Thyroid gland (tissue), 4 donors: ENCODE measurements at regions not wholly inside any gene's neighbourhood (a gene's known extent, or its start where the extent isn't known, plus 50 kb on each side); places are given as distances from the start of the nearest gene placed in this dataset.

ENCODE experiments used
- DNase-seq, 2 donors: peaks; one replicate each; pipeline ENCODE4 v3.0.0-alpha.2; 2019
- H3K27ac ChIP-seq, 3 donors: fragments of 200-600 bp; sonication (generic); 1 replicate in 2 of 3; 2 replicates in 1 of 3; pipeline ENCODE4 v1.5.1; 2016 to 2019; ENCODE audit warnings: mild to moderate bottlenecking in 1 of 3, moderate library complexity in 1 of 3
- H3K27me3 ChIP-seq: fragments of 200-600 bp; sonication (generic); one replicate; pipeline ENCODE4 v1.5.1; 2019
- H3K36me3 ChIP-seq, 2 donors: fragments of 200-600 bp; sonication (generic); one replicate each; pipeline ENCODE4 v1.5.1; 2016 to 2019
- H3K4me1 ChIP-seq, 2 donors: fragments of 200-600 bp; sonication (generic); one replicate each; pipeline ENCODE4 v1.5.1; 2017 to 2019
- H3K4me3 ChIP-seq, 3 donors: fragments of 200-600 bp; sonication (generic); replicated peaks in 1 of 3; 1 replicate in 2 of 3; 2 replicates in 1 of 3; pipeline ENCODE4 v1.5.1; 2016; ENCODE audit warnings: mild to moderate bottlenecking in 1 of 3
- H3K9me3 ChIP-seq: fragments of 200-600 bp; sonication (generic); one replicate; pipeline ENCODE4 v1.5.1; 2017
- POLR2A ChIP-seq, 2 donors: fragments of 450-650 bp; IDR thresholded peaks; one replicate each; pipeline ENCODE4 v1.6.1; 2017; ENCODE audit warnings: antibody characterized with exemption in 2 of 2, mild to moderate bottlenecking in 2 of 2, moderate library complexity in 1 of 2
- WGBS, 2 donors: methylation state at CpG; one replicate each; pipeline ENCODE4 v1.1.5; 2017; 5-methylcytosine and 5-hydroxymethylcytosine counted together
- intact Hi-C: fragments of 100-400 bp; cut with DNase I; formaldehyde crosslinking; loops from one replicate; pipeline ENCODE4 v1.15.1; 2023
- TF ChIP-seq, protein P1 (sequence below), 6 experiments: fragments of 200-600 bp in 3 of 6; fragments of 450-650 bp in 3 of 6; sonication (generic) in 3 of 6; IDR thresholded peaks; one replicate each; pipeline ENCODE4 v1.5.1; 2016 to 2019; ENCODE audit warnings: antibody characterized with exemption in 6 of 6, mild to moderate bottlenecking in 2 of 6, inconsistent platforms in 1 of 6, moderate library complexity in 1 of 6

DNA sequence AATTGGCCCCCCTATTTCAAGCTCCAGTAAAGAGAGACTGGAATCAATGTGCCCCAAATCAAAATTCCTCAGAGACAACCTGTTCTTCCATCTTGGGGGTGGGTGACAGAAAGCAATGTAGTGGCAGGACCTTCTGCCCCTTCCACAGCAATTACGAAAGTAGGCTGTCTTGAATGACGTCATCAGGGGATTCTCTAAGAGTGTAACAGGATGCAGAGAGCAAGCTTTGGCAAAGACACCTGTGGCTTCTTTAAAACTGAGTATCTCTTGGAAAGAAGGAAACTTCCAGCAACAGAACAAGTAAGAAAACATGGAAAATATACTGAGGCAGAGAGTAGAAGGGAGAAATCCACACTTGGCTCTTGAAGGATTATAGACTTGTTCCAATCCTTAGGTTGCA is 247.6 kb upstream of the PDE4D start:
- Histone ChIP-seq H3K9me3 (no peaks in the 10 kb centered on the region), H3K4me1 (no peaks in the 10 kb centered on the region), H3K36me3 (no peaks in the 10 kb centered on the region), H3K27me3 (no peaks in the 10 kb centered on the region), H3K4me3 (no peak overlapping the region), H3K27ac (no peak overlapping the region)
- 56 to 64% methylated on average over 2 of the region's 2 CpGs for WGBS, 2 donors
- intact Hi-C loops: no loop called here
- no peak for DNase-seq
- TF ChIP-seq POLR2A (IDR thresholded peaks at IDR 0.05): no peak
- TF ChIP-seq, protein P1, sequence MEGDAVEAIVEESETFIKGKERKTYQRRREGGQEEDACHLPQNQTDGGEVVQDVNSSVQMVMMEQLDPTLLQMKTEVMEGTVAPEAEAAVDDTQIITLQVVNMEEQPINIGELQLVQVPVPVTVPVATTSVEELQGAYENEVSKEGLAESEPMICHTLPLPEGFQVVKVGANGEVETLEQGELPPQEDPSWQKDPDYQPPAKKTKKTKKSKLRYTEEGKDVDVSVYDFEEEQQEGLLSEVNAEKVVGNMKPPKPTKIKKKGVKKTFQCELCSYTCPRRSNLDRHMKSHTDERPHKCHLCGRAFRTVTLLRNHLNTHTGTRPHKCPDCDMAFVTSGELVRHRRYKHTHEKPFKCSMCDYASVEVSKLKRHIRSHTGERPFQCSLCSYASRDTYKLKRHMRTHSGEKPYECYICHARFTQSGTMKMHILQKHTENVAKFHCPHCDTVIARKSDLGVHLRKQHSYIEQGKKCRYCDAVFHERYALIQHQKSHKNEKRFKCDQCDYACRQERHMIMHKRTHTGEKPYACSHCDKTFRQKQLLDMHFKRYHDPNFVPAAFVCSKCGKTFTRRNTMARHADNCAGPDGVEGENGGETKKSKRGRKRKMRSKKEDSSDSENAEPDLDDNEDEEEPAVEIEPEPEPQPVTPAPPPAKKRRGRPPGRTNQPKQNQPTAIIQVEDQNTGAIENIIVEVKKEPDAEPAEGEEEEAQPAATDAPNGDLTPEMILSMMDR (IDR thresholded peaks at IDR 0.05): no peak

DNA sequence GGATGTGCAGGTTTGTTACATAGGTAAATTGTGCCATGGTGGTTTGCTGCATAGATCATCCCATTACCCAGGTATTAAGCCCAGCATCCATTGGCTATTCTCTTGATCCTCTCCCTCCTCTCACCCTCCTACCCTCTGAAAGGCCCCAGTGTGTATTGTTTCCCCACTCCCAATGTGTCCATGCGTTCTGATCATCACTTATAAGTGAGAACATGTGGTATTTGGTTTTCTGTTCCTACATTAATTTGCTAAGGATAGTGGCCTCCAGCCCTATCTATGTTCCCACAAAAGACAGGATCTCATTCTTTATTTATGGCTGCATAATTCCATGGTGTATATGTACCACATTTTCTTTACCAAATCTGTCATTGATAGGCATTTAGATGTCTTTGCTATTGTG is 243.3 kb upstream of the PDE4D start:
- H3K4me1 ChIP-seq: no peaks in the 10 kb centered on the region
- no peak overlapping the region for H3K27ac ChIP-seq
- H3K36me3 ChIP-seq: no peaks in the 10 kb centered on the region
- intact Hi-C loops: no loop called here
- DNase-seq: no peak
- H3K9me3 ChIP-seq: no peaks in the 10 kb centered on the region
- WGBS, 2 donors: 0 to 3% methylated on average over 1 of the region's 1 CpG
- no peak overlapping the region for H3K4me3 ChIP-seq
- no peaks in the 10 kb centered on the region for H3K27me3 ChIP-seq
- TF ChIP-seq, protein P1 (IDR thresholded peaks at IDR 0.05): no peak
- no peak for TF ChIP-seq POLR2A (IDR thresholded peaks at IDR 0.05)

DNA sequence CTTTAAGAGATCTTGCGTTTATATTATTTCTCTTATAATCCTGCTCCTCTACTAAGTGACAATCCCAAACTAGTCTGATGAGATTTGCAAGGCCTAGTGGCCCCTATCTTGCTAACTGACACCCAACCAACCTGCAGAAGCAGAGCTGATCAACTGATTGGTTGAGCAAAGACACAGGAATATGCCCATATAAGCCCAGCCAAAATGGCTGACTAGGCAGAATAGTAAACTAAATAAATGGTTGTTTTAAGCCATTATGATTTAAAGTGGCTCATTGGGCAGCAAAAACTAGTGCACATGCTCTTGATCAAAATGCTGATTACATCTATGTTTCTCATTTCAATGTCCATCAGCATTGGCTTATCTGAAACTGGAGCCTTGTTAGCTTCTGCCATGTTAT is 238.0 kb upstream of the PDE4D start:
- Histone ChIP-seq H3K27ac (no peak overlapping the region), H3K9me3 (no peaks in the 10 kb centered on the region), H3K4me1 (no peaks in the 10 kb centered on the region), H3K4me3 (no peak overlapping the region), H3K36me3 (no peaks in the 10 kb centered on the region), H3K27me3 (no peaks in the 10 kb centered on the region)
- intact Hi-C loops: no loop called here
- no peak for DNase-seq
- TF ChIP-seq, protein P1 (IDR thresholded peaks at IDR 0.05): no peak
- no peak for TF ChIP-seq POLR2A (IDR thresholded peaks at IDR 0.05)
- 97 to 100% methylated on average over 1 of the region's 1 CpG for WGBS, 2 donors

DNA sequence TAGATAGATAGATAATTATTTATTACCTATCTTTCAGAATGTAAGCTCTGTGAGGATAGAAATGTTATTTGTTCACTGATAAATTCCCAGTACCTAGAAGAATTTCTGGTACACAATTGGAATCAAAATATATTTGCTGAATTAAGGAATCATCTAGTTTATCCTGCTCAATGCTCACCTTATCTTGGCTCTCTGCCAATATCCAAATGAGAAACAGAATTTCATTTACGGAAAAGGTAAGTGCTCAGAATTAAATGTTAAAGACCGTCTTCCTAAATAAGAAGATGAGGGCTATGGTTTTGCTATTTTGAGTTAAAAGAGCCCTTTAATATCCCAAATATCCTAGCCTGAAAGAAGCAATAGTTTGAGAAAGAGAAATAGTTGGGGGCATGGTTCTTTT is 232.1 kb upstream of the PDE4D start:
- intact Hi-C loops: no loop called here
- Histone ChIP-seq H3K27me3 (no peaks in the 10 kb centered on the region), H3K4me3 (no peak overlapping the region), H3K36me3 (no peaks in the 10 kb centered on the region), H3K27ac (no peak overlapping the region), H3K9me3 (no peaks in the 10 kb centered on the region), H3K4me1 (no peaks in the 10 kb centered on the region)
- WGBS, 2 donors: 88 to 91% methylated on average over 2 of the region's 2 CpGs
- DNase-seq: no peak
- TF ChIP-seq, protein P1 (IDR thresholded peaks at IDR 0.05): no peak
- TF ChIP-seq POLR2A (IDR thresholded peaks at IDR 0.05): no peak

DNA sequence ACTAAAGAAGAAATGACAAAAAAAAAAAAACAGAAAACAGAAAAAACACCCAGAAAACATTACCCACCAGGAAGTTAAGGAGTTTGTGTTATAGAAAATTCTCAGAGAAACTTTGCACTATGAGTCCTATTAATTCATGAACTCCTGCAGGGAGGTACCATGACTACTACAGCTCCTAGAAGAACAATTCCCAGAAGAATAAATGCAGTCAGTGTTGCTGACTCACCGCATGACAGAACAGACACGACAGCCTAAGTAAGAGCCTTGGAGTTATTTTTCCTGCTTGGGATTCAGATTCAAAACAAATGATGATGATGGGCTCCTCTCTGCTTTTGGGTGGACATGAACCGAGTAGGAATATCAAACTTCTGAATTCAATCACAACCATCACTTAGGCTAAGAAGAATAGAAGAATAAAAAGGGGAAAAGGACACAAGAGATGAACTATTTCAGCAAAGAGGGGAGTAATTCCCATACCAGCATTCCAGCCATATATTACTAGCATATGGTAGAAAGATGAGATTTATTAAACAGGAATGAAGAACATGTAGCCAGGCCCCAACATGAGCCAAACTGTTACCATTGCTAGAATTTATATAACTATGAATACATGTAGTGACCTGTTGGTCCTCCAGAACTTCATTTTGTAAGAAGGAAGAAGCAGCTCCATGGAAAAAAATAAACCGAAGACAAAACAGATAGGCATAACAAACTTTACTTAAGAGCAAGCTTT is 209.6 kb upstream of the PDE4D start:
- intact Hi-C loops: no loop called here
- DNase-seq: no peak
- WGBS, 2 donors: 81 to 86% methylated on average over 4 of the region's 4 CpGs

More for the DNA sequence above, 209.6 kb upstream of the PDE4D start:
- TF ChIP-seq, protein P1 (IDR thresholded peaks at IDR 0.05): no peak
- TF ChIP-seq POLR2A (IDR thresholded peaks at IDR 0.05): no peak
- no peak overlapping the region for H3K27ac ChIP-seq
- H3K36me3 ChIP-seq: no peaks in the 10 kb centered on the region
- H3K4me3 ChIP-seq: no peak overlapping the region
- H3K4me1 ChIP-seq: no peaks in the 10 kb centered on the region
- H3K9me3 ChIP-seq: no peaks in the 10 kb centered on the region
- no peaks in the 10 kb centered on the region for H3K27me3 ChIP-seq
